HG02981 (cell line): ENCODE measurements at regions not wholly inside any gene's neighbourhood (a gene's known extent, or its start where the extent isn't known, plus 50 kb on each side); places are given as distances from the start of the nearest gene placed in this dataset.
"Not testable (repeated sequence)": the region's sequence is repeated elsewhere in the genome, so short reads cannot be mapped to it uniquely, and the experiment has no call there.

Experiments used
- ATAC-seq: cut with Tn5 transposase; IDR thresholded peaks from one replicate; pipeline ENCODE4 v1.9.1; 2021; ENCODE audit warnings: mild to moderate bottlenecking, moderate library complexity; ENCODE audit not compliant: unreplicated experiment

DNA sequence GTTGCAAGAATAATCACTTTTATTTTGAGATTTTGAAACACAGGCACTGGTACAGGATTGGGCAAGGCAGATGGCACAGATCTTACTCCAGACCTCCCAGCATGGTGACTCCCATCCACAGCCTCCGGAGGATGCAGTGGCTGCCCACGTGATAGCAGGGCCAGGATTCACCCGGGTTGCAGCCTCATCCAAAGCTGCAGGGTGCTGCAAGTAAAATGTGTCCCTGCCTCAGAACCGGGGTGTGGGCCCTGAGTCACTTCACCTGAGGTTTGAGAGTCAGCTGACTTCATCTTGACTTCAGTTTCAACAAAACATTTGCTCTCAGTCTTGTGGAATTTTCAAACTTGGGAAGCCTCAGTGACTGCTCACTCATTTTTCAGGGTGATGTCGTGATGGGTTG is 201.9 kb downstream of the FGF9 start:
- ATAC-seq, result no peak

DNA sequence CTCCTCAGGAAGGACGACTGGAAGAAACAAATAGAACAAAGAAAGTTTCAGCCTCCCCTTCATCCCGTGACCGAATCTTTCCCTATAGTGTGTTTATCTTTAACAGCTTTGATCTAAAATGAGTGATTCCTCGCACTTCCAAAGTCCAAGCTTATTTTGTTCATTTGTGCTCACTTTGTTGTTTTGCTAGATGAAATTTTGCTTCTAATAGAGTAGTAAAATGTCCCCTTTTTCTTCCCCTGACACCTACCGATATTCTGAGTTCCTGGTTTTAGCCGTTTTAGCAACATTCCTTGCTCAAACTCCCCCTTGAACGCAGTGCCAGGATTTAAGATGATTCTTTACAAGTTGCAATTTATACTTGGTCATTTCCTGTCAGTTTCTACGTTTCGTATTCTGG is 204.2 kb downstream of the FGF9 start:
- no peak for ATAC-seq

DNA sequence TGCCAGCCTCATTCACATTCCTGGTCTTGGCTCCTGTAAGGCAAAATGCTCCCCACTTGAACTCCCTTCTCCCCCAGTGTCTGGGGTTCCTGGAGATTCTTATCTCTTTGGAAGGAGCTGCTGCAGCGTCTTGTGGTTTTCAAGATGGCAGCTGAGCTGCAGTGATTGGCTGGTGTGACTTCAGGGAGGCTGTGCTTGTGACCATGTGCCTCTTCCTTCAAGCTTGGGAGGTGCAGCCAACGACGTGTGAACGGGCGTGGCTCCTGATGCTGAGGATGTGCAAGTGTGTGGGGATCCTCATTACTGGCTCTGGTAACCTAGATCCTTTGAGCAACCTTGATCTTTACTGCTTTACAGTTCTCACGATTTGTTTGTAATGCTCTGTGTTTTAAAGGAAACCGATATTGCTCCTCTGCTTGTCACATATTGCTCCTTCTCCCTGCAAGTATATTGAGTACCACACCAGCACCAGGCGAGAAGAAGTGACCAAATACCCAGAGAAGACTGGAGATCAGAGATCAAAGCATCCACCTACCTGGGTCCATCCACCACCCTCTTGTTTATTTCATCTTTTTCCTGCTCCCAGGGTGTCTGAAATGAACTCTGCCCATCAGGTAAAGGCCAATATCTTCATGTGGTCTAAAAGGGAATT is 208.5 kb downstream of the FGF9 start:
- no peak for ATAC-seq

DNA sequence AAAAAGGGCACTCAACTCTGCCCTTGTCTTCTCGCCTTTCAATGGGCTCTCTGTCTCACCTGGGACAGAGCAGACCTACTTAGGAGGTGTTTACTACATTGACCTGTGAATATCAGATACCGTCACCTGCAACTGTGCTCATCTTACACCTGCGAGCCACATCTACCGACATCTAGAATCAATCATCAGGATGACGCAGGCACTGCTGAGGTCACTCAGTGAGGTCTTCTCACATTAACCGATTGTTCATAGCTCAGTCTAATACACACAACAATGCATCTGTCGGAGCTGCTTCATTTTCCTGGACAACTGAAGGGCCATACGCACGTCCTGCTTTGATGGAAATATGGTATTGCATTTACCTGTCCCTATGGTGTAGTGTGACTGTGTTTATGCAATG is 211.9 kb downstream of the FGF9 start:
- ATAC-seq, result no peak

DNA sequence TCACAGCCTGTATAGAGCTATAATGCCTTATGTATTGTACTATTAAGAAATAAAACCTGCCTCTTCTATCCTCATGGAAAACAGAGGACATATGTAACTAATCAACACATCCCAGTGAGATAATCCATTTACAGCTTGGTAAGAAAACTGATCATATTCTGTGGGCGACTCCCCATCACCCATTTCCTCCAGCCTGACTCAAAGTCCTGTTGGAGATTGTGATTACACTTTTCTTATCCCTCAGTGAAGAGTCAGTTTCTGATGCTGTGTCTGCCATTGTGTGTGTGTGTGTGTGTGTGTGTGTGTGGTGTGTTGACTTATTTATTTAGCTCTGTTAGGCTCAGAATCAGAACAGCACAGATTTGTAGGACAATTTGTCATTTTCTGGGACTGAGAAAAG is 212.8 kb downstream of the FGF9 start:
- no peak for ATAC-seq

DNA sequence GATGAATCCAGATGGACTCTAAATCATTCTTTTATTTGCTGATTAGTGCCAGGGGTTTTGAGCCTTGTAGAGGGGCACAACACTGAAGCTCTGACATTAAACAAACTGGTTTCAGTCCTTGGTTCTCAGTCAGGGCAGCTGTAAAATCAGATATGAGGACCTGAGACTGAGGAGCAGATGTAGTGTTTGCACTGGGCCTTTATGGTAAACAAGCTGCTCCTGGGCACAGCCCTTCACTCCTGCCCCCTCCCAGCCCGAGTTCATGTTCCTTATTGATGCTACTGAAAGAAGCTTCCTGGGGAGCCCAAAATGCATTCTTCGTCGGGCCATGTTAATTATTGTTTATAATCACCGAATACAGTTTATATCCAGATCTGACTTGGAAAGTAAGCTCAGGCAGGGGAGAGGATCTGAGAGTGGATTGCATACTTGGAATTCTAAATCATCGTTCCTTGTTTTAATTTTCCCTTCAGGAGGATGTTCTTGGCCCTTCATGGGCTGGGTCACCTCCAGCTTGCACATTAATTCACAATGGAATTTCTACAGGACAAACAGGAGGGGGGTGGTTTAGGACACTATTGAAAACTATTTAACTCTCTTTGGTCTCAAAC is 213.5 kb downstream of the FGF9 start:
- ATAC-seq, result no peak

DNA sequence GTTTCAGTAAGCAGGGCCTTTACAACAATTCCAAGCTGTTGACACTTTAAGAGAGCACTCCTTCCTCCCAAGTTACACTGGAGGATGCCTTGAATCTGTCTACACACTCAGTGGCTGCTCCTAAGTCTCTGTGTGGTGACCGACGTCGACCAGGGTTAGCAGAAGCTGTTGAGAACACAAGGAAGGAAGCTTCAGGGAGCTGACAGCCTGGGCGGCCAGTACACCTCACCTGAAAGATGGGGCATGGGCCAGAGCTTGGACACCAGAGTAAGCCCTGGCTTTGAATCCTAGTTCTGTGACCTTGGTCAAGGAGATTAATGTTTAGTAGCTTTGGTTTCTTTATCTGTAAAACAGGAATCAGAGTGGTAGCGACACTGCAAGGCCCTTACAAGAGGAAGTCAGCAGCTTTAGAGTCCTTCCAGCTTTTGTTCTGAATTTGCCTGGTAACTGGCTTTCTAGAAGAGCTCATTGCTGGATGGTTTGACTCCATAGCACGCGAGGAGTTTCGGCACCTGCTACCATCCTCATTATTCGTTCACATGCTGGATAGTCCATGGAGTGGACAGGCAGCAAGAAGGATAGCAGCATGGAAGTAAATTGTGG is 214.2 kb downstream of the FGF9 start:
- ATAC-seq, result no peak

DNA sequence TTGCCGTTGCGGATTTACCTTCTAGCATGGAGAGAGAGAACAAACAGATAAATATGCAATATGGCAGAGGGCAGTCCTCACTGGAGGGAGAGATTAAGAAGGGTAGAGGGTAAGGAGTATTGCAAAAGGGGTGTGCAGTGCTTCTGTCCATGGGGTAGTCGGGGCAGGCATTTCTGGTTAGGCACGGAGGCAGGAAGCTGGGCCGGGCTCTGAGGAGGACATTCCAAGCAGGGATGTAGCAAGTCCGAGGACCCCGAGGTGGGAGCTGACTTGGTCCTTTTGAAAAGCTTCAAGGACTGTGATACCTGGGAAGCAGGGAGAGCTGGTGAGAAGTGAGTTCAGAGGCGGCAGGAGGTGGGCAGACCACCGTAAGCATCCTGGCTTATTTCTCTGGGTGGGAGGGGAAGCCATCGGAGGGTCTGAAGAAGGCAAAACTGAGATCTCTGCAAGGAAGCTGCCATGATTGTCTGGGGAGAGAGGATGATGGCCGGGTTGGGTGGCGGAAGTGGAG is 214.9 kb downstream of the FGF9 start:
- no peak for ATAC-seq

DNA sequence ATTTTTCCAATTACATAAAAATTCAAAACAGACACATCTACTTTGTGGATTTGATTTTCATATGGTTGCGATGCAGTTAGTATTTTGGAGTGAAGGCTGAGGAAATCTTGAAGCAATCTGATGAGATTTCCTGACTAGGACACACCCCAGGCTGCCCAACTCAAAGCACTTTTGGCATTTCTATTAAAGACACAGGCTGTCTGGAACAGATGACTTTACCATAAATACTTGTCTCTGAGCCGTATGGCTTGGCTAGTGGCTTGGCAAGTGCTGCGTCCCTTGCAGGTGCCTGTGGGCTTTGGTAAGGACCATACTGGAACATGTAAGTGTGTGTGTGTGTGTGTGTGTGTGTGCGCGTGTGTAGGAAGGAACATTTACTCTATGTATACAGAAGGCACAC is 218.8 kb downstream of the FGF9 start:
- ATAC-seq, result no peak

DNA sequence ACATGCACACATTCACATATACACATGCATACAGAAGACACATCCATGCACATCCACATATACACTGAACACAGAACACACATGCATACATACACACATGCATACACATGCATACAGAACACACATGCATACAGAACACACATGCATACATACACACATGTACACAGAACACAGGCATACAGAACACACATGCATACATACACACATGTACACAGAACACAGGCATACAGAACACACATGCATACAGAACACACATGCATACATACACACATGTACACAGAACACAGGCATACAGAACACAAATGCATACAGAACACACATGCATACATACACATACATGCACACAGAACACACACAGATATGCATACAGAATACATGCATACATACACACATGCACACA is 219.3 kb downstream of the FGF9 start:
- ATAC-seq, result not testable (repeated sequence)

DNA sequence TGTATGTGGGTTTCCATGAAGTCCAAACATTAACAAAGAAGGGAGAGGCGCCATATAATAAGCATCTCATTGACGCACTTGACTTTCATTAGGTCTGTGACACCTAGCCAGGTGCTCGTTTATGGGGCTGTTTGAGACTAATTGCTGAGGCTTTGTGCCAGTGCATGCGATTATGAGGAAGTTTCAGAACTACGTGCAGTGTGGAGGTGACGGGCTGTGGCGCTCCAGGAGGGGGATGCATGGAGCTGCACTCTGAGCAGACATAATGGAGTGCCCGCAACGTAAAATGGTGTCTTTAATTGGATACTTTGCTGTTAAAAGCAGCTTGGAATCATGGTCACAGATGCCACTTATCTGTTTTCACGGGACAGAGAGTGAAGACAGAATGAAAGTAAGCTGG is 223.2 kb downstream of the FGF9 start:
- no peak for ATAC-seq

DNA sequence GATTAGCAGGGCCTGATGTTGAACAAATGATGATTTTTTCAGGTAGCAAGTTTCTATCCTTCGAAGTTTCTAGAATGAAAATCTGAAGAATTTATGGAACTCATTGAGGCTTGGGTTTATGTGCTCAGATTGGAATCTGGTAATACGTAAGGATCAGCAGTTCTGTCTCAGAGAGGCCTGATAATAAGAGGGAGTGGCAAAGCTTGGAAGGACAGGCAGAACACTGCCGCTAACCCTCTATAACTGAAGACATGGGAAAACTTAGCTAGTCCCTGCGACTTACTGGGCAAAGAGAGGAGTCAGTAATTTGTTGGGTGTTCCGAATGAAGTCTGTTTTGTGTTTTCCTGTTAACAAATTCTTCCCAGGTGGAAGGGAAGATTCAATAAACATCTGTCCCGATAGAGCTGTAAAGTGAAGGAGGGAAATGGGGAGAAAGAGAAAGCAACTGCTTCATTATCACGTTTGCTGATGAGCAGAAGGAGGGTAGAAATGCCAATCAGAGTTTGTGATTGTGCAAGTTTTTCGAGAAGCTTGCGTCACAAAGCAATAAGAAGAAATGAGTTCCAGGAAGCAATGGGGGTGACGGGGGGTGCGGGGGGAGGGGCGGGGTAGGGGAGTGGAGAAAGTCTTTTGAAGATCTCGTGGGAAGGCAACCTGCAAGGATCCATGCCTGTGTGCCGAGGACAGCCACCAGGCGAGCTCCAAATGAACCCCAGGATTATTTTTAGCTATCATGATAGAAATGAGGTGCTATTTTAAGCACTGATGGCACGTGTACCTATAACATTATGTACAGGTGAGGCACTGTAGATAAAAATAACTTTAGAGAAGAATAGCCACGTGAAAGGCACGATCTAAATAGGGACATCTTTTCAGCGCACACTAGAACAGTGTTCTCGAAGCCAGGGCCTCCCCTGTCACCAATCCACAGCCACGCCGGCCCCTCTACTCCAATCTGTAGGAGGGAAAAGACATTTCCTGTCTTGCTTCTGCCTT is 224.1 kb downstream of the FGF9 start:
- no peak for ATAC-seq

DNA sequence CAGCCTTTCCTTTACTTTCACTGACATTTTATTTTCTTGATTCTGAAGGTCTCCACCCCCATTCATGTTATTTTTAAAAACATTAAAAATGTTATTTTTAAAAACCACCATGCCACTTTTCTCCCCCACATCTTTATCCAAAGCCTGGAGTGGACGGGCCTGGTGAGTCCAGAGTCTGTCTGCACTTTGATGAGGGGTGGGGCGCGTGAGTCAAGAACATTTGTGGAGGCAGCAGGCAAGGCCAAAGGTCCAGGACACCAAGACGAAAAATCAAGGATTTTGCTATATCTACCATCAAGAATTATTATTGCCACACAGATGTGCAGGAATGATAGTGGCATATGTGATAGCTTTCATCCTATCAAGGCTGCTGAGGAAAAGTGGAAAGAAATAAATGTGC is 224.9 kb downstream of the FGF9 start:
- no peak for ATAC-seq

DNA sequence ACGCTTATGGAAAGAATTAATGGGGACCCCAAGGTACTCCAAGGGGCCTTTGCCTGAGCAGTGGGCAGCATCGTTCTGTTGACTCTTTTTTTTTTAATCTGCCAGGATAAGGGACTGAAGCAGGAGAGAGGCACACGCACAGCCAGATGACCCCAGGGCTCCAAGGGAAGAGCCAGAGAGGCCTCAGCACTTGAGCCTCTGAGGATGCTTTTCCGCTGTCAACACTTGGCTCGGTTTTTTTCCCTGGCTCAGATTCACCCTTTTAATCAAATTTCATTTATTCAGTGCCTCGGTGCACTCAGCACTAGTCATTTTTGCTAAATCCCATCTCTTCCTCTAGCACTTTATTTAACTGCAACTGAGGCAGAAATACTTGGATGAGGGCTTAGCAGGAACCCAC is 226.3 kb downstream of the FGF9 start:
- ATAC-seq, result no peak

DNA sequence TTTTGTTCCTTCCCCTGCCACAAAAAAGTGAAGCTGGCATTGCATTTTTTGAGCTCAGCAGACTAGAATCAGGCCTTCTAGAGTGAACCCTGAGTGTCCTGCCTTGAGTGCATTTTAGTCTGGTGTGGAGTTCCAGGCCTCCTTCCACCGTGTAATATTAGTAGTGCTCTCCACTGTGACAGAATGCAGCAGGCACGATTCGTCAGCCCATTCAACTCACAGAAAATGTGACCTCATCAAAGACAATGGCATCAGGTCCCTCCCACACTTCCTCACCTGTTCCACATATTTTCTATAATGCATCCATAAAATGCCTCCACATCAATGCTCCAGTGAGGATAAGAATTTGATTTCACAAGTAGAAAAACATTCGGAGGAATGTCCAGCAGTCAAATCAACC is 227.6 kb downstream of the FGF9 start:
- ATAC-seq, result no peak

DNA sequence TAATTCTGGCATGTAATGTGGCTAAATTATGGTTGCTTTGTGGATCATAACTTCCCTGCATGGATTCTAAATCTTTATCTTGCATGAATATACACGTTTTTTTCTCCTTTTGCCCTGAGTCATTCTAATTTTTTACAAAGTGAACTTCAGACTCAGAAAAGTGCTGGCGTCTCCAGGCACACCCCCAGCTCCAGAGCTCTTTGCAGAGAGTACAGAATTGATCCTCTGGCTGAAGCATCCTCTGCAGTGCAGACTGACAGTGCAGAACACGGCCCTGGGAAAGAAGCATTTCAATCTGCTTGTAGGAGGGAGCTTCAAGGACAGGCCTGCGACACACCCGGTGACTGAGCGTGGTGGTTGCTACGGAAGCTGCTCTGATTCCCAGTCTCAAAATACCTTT is 228.1 kb downstream of the FGF9 start:
- ATAC-seq, result no peak

DNA sequence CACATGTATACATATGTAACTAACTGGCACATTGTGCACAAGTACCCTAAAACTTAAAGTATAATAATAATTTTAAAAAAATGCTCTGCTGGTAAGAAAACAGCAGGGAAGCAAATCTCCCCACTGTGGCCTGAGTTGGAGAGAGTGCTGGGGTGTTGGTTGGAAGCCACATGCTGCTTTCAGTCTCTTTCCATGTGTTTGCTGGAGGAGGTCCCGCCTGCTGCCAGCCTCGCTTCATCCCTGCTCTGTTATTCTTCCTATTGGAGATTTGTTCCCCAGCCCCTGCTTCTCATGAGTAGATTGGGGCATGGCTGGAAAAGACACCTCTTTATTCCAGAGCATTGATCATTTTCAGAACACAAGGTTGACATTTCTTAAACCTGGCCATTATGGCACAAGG is 230.5 kb downstream of the FGF9 start:
- no peak for ATAC-seq

DNA sequence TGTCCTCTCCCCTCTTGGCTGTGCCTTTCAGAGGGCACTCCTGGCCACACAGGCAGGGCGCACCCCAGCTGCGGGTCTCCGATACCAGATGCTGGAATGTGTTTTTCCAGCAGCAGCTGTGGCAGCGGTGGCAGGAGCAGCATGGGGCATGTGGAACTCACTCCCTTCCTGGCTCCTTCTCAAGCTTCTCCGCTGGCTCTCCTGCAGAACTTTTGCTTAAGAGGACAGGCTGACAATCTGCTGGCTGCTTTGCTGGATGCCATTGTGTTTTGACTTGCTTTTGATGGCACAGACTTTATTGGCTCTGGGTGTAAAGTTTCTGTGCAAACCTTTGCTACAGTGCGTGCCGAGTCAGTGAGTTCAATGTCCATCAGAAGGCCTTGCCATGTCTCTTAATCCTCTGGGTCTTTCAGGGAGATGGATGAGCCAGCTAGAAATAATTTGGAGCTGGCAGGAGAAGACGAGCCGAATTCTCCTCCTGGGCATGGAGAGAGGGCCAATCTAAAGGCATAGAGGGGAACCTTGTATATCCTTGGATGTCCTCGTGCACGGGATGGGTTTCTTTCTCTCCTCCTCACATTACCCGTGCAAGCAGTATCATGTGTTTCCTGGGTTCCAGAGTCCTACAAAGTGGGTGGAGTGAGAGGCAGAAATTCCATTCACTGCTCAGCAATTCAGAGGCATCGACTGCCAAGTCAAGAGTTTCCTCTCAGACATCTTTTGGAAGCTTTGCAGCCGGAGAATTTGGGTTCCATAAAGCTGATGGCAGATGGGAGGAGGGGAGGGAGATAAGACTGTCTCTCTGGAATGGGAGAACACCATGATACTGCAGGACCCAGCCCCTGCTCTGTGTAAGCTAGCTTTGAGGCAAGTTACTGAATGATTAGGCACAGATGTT is 231.2 kb downstream of the FGF9 start:
- no peak for ATAC-seq

DNA sequence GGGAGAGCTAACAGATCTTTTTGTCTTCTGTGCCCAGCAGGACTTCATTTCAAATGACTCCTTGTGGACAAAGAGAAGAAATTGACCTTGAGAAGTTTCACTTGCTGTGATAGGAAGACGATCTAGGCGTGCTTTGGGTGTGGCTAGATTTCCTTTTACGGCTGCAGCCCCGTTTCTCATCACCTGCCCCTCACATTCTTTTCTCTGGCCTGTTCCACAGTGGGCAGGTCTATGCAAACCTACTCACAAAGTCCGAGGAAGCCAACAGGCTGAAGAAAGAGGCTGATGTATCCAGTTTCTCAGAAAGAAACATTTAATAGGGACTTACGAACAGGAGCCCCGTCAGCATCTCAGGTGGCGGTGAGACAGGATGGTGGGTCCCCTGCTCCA is 231.8 kb downstream of the FGF9 start:
- no peak for ATAC-seq

DNA sequence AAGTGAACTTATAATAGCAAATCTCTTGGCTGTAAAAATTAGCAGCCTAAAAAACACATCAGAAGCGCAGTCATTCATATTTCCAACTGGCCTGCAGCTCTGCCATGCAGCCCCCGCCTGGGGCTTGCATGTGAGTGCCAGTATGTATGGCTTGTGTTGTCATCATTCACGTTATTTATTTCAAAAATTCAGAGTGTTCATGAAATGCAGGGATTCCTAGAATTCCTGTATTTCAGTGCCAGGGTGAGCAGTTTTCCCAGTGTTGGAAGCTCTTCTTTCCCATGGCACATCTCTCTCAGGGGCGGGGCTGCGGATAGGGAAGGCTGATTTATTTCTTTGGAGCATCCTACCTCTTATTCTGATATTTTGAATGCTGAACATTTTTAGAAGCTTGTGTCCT is 234.6 kb downstream of the FGF9 start:
- no peak for ATAC-seq
